Stimulated activated CD4-positive, alpha-beta T cell treated with anti-CD3 and anti-CD28 coated beads, Interleukin-2, amount 100 ng/mL, for 24 hours (primary cell): ENCODE measurements at regions not wholly inside any gene's neighbourhood (a gene's known extent, or its start where the extent isn't known, plus 50 kb on each side); places are given as distances from the start of the nearest gene placed in this dataset.
"Not testable (repeated sequence)": the region's sequence is repeated elsewhere in the genome, so short reads cannot be mapped to it uniquely, and the experiment has no call there.

Experiments
- DNase-seq, 2 donors: peaks; one replicate each; pipeline ENCODE4 v3.0.0-alpha.2; 2020

GRCh38 chr3:182292591-182292990 is 500.7 kb upstream of the ATP11B start:
- DNase-seq = no peak

GRCh38 chr3:182294256-182294655 is 499.0 kb upstream of the ATP11B start:
- no peak for DNase-seq

DNA sequence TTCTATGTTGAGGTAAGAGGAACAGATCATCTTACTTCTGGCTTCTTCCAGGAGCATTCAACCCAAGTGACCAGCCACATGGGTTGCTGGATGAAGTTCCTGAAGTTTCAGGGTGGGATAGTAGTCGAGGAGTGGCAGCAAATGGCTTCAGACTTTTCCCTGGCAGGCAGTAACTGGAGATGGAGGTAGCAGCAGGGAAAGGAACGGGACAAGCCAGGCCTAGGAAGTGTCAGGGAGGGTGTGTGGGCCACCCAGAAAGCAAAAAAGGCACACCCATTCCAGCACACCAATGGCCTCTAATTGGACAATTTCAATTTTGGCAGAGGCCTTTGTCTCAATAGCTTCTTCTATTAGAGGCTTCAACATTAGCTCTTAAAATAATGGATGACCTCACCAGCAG is 498.6 kb upstream of the ATP11B start:
- no peak for DNase-seq

GRCh38 chr3:182300266-182300665 is 493.0 kb upstream of the ATP11B start:
- no peak for DNase-seq

DNA sequence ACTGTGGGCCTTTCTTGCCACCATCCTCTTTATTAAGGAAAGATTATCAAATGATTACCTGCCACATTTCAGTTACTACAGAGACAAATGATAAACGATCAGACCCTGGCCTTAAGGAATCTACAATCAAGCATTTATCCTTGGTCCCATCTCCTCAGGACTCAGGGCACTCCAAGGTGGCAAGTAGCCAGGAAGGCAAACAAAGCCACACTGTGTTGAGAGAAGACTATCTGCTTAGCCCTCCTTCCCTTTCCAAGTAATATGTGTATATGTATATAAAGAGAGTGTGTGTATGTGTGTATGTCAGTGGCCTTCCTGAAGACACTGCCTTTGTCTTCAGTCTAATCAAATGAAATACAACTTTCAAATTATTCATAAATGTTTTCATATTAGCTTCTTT is 490.1 kb upstream of the ATP11B start:
- no peak for DNase-seq

DNA sequence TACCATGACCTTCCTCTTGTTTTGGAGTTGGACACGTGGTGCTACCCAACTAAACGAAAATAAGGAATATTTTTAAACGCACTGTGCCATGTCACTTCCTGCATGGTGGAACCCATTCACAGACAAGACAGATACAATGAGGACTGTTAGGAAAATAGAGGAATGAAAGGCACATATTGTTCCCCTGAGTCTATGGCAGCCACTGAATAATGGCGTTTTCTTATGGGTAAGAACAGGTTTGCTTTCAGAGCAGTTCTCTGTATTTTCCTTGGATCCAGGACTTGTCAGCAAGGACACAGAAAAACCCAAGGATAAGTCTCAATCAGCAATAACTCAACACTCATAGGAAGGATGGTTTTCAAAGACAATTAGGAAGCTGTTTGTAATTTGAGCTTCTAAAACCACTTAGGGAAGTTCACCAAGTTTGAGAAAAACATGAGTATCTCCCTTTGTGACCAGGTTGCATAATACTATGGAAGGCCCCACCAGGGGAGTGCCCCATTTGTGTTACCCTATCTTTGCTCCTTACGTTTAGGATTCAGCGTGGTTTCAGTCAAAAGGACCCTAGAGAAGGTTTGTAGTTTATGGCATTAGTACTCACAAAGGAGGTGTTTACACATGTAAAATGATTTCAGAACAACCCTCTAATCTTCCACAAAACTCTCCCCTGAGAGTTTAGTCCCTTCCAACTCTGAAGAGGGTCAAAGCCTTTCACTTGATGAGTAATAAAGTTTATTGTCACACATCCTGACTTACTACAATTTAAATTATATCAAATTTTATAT is 487.2 kb upstream of the ATP11B start:
- no peak for DNase-seq

GRCh38 chr3:182308328-182308727 is 485.0 kb upstream of the ATP11B start:
- no peak for DNase-seq

GRCh38 chr3:182309120-182309519 is 484.2 kb upstream of the ATP11B start:
- no peak for DNase-seq

GRCh38 chr3:182315313-182315712 is 478.0 kb upstream of the ATP11B start:
- no peak for DNase-seq

GRCh38 chr3:182323126-182323700 is 470.1 kb upstream of the ATP11B start:
- no peak for DNase-seq

DNA sequence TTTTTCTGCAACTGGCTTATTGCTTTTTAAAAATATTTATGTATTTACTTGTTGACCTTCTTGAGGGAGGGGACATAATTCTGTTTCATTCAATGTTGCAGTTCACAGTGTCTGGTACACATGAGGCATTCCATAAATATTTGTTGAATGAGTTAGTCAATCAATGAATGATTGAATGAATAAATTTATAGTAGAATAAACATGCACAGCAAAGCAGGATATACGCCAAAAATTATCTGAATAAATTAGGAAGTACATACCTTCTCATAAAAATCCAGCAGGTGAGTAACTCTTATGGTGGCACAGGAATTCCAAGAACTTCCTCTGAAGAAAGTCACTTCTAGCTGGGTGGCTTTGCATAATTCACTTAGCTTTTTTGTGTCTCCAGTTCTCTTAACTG is 469.4 kb upstream of the ATP11B start:
- DNase-seq = no peak

- DNase-seq = no peak
These were observed 467.9 kb upstream of the ATP11B start for GRCh38 chr3:182325213-182325950.

GRCh38 chr3:182327196-182327681 is 466.1 kb upstream of the ATP11B start:
- DNase-seq = no peak

DNA sequence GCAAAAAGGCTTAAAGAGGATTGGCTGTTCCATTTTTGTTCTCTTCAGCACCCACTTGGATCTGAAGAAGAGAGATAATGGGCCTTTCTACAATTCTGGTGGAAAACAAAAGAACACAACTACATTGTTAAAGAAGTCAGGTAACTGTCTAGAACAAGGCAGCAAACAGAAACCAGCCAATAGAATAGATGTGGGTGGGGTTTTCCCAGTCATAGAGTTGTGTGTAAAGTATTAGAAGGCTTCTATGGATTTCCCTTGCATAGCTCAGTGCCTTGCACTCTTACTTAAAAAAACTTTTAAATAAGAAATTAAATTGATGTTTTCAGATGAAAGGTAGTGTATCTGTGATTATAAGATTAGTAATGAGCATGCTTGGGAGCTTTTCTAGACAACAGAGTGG is 462.7 kb upstream of the ATP11B start:
- no peak for DNase-seq

- no peak for DNase-seq
These were observed 462.0 kb upstream of the ATP11B start for GRCh38 chr3:182331341-182331740.

GRCh38 chr3:182342252-182342651 is 451.1 kb upstream of the ATP11B start:
- no peak for DNase-seq

DNA sequence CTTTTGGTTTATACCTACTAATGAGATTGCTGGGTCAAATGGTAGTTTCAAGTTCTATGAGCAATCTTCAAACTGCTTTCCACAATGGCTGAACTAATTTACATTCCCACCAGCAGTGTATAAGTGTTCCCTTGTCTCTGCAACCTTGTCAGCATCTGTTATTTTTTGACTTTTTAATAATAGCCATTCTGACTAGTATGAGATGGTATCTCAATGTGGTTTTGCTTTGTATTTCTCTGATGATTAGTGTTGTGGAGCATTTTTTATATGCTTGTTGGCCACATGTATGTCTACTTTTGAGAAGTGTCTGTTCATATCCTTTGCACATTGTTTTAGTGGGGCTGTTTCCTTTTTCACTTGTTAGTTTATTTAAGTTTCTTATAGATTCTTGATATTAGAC is 449.3 kb upstream of the ATP11B start:
- DNase-seq = not testable (repeated sequence)

GRCh38 chr3:182349051-182349450 is 444.3 kb upstream of the ATP11B start:
- no peak for DNase-seq

- no peak for DNase-seq
These were observed 443.3 kb upstream of the ATP11B start for GRCh38 chr3:182349951-182350517.

- DNase-seq = no peak
These were observed 435.4 kb upstream of the ATP11B start for GRCh38 chr3:182357928-182358327.

- DNase-seq = no peak
These were observed 429.0 kb upstream of the ATP11B start for GRCh38 chr3:182364323-182364722.

GRCh38 chr3:182364723-182365650 is 428.3 kb upstream of the ATP11B start:
- DNase-seq = no peak
